ENCODE measurements at regions not wholly inside any gene's neighbourhood (a gene's known extent, or its start where the extent isn't known, plus 50 kb on each side); places are given as distances from the start of the nearest gene placed in this dataset.

DNA sequence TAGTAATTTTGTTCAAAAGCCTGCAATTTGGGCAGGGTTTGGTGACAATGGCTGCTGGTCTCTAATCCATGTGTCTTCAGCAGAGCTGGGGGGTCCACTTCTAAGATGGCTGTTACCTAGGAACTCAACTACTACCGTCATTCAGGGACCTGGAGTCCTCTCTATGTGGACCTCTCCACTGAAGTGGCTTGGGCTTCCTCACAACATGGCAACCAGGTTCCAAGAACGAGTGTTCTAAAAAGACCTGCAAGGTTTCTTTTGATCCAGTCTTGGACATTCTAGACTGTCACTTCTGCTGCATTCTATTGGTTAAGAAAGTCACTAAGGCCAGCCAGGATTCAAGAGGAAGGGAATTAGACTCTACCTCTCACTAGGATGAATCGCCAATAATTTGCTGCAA is 387.0 kb downstream of the NXPE2 start:
- DNase-seq (ENCODE audit: extremely low read depth, insufficient read length): no peak
- H3K4me3 ChIP-seq (replicated peaks; ENCODE audit: low read depth, low read length): no peak overlapping the region
- H3K27me3 ChIP-seq (replicated peaks; ENCODE audit: control insufficient read depth, insufficient read depth, low read length): no peaks in the 10 kb centered on the region; the same call in 1 of the 2 replicates
- TF ChIP-seq, protein P1, sequence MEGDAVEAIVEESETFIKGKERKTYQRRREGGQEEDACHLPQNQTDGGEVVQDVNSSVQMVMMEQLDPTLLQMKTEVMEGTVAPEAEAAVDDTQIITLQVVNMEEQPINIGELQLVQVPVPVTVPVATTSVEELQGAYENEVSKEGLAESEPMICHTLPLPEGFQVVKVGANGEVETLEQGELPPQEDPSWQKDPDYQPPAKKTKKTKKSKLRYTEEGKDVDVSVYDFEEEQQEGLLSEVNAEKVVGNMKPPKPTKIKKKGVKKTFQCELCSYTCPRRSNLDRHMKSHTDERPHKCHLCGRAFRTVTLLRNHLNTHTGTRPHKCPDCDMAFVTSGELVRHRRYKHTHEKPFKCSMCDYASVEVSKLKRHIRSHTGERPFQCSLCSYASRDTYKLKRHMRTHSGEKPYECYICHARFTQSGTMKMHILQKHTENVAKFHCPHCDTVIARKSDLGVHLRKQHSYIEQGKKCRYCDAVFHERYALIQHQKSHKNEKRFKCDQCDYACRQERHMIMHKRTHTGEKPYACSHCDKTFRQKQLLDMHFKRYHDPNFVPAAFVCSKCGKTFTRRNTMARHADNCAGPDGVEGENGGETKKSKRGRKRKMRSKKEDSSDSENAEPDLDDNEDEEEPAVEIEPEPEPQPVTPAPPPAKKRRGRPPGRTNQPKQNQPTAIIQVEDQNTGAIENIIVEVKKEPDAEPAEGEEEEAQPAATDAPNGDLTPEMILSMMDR (IDR thresholded peaks at IDR 0.05; ENCODE audit: insufficient read depth, low read length, poor library complexity, severe bottlenecking): no peak
- H3K36me3 ChIP-seq (ENCODE audit: control insufficient read depth, insufficient read depth, low read length): no peaks in the 10 kb centered on the region

DNA sequence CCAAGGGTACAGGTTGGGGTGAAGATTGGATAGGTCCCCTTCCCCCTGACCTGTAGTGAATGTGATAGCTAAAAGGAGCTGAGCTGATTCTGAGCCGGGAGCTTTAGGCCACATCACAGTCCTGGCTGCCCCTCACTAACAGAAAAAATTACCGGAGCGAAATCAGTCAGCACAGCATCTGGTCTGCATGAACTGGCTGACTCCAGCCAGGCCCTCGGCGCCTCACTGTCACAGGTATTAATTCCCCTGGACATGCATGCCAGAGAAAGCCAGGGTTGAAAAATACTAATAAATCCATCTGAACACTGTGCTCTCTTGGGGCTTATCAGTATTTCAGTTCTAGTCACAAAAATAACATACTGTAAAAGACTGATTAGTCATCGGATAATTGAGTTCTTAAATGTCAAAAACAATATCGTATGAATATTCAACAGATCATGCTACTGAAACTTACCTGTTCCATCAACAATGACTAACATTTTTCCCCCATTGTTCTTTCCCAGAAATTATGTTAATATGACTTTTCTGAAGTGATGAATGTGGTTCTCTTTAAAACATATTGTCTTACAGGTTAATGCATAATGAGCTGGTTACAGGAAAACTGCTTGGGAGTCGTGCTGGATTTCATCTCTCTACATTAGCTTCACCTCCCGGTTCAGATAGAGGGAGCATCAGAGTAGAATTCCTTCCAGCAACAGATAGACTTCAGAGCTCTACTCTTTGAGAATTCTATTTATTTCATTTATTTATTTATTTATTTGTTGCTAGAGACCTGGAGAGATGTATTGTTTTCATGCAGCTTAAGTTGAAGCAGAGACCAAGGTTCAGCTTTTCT is 387.7 kb downstream of the NXPE2 start:
- DNase-seq (ENCODE audit: extremely low read depth, insufficient read length): no peak
- H3K36me3 ChIP-seq (ENCODE audit: control insufficient read depth, insufficient read depth, low read length): no peaks in the 10 kb centered on the region
- peaks cover 2% of the 10 kb centered on the region for H3K27me3 ChIP-seq (replicated peaks; ENCODE audit: control insufficient read depth, insufficient read depth, low read length)
- TF ChIP-seq, protein P1 (IDR thresholded peaks at IDR 0.05; ENCODE audit: insufficient read depth, low read length, poor library complexity, severe bottlenecking): no peak
- H3K4me3 ChIP-seq (replicated peaks; ENCODE audit: low read depth, low read length): no peak overlapping the region

DNA sequence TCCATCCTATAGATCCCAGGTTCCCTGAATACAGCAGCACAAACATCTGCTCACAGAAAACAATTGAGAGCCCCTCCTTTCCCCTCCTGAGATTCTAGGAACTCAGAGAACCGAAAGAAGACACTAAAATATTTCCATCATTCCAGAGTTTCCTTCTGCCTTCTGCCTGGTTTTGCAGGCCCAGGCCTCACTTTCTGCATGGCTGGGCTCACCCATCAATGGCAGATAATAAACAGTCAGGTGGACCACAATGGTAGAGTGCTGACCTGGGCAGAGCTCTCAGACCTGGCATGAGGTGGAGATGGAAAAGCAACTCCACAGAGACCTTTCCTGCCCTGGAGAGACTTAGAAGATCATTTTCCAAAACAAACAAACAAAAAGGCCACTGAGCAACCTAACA is 389.1 kb downstream of the NXPE2 start:
- no peak for DNase-seq (ENCODE audit: extremely low read depth, insufficient read length)
- peaks cover 2% of the 10 kb centered on the region for H3K27me3 ChIP-seq (replicated peaks; ENCODE audit: control insufficient read depth, insufficient read depth, low read length)
- H3K4me3 ChIP-seq (replicated peaks; ENCODE audit: low read depth, low read length): no peak overlapping the region
- TF ChIP-seq, protein P1 (IDR thresholded peaks at IDR 0.05; ENCODE audit: insufficient read depth, low read length, poor library complexity, severe bottlenecking): no peak
- H3K36me3 ChIP-seq (ENCODE audit: control insufficient read depth, insufficient read depth, low read length): no peaks in the 10 kb centered on the region

DNA sequence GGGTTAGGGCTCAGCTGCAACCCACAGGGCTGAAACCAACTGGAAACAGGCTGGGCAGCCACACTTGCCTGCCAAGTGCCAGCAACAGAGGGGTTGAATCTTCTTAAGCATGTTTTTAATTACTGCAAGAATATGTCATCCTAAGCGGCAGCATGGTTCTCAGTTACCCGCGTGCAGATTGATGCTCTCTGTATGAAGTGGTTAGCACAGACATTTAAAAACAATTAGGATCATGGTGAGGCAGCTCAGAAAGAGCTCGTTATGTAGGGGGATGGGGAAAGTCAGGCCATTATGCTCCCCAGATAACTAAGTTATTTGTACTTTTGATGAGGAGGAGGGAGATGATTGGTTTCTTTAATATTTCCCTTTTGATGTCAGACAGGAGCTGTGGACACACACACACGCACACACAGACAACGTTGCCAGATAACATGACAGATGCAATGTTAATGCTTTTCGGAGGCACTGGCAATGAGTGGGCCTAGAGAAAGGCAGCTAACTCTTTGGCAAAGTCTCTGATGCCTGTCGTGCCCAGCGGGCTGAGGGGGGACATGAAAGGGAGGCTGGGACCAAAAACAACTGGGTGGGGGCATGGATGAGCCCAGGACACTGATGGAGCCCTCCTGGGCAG is 389.7 kb downstream of the NXPE2 start:
- no peak for DNase-seq (ENCODE audit: extremely low read depth, insufficient read length)
- TF ChIP-seq, protein P1 (IDR thresholded peaks at IDR 0.05; ENCODE audit: insufficient read depth, low read length, poor library complexity, severe bottlenecking): no peak
- Histone ChIP-seq H3K4me3 (replicated peaks; ENCODE audit: low read depth, low read length) (no peak overlapping the region), H3K36me3 (ENCODE audit: control insufficient read depth, insufficient read depth, low read length) (no peaks in the 10 kb centered on the region), H3K27me3 (replicated peaks; ENCODE audit: control insufficient read depth, insufficient read depth, low read length) (peaks cover 2% of the 10 kb centered on the region)

DNA sequence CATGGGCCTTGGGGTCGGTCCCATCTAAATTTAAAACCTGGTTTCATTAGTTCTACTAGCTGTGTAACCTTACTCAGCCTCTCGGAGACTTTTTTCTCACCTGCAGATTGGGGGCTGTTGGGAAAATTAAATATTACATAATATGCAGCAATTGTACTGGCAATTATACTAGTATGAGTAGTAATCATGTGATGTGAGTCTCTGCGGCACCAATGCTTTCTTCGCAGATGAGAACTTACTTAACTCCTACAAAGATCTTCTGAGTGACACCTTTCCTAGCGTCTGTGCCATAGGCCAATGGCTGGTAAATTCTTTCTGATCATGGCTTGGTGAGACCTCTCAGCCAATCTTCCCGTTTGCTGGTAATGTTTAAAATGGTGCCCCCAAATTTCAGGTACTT is 391.3 kb downstream of the NXPE2 start:
- no peak for DNase-seq (ENCODE audit: extremely low read depth, insufficient read length)
- TF ChIP-seq, protein P1 (IDR thresholded peaks at IDR 0.05; ENCODE audit: insufficient read depth, low read length, poor library complexity, severe bottlenecking): no peak
- Histone ChIP-seq H3K27me3 (replicated peaks; ENCODE audit: control insufficient read depth, insufficient read depth, low read length) (peaks cover 3% of the 10 kb centered on the region), H3K36me3 (ENCODE audit: control insufficient read depth, insufficient read depth, low read length) (no peaks in the 10 kb centered on the region), H3K4me3 (replicated peaks; ENCODE audit: low read depth, low read length) (no peak overlapping the region)
